HG03354 (cell line): ENCODE measurements at regions not wholly inside any gene's neighbourhood (a gene's known extent, or its start where the extent isn't known, plus 50 kb on each side); places are given as distances from the start of the nearest gene placed in this dataset.

ENCODE experiments used
- ATAC-seq: cut with Tn5 transposase; IDR thresholded peaks from one replicate; pipeline ENCODE4 v1.9.1; 2021; ENCODE audit warnings: mild to moderate bottlenecking; ENCODE audit not compliant: unreplicated experiment, poor library complexity, severe bottlenecking

DNA sequence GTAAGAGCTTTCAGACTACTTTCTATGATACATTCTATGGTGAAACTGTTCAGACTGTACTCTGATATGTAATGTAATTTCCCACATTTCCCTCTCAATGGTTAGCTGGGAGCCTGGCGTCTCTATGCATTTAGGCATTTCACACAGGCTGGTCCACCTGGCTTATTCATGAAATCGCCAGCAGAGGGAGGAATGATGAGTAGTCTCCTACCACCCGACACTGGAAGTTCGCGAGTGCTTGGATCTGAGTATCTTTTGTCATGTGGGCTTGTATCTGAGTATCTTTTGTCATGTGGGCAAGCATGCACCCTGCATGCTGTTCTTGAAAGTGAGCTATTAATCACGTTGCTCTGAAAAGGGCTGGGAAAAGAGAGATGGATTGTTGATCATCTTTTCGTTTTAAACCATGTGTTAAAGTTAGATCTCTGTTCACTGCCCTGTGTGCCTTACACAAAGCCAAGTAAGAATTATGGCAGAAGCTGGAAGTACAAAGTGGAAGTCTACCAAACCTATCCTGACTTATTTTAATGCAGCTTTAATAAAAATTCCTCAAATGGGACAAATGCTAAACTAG, 235.0 kb downstream of the ATP23 start:
- ATAC-seq: no peak

DNA sequence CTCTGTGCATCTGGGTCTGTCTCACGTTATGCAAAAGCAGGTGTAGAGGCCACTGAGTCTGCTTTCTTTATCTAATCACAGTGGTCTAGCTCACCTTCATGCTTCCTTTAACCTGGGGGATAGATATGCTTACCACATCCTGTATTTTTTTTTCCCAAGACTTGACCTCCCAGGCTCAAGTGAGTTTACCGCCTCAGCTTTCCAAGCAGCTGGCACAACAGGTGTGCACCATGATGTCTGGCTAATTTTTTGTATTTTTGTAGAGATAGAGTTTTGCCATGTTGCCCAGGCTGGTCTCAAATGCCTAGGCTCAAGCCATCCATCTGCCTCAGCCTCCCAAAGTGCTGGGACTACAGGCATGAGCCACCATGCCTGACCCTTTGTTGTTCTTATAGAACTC, 236.0 kb downstream of the ATP23 start:
- ATAC-seq: no peak

GRCh38 chr12:58184212-58184611, 242.8 kb downstream of the ATP23 start:
- ATAC-seq: no peak

- ATAC-seq: no peak
Measured at GRCh38 chr12:58186401-58186800, 245.0 kb downstream of the ATP23 start.

- ATAC-seq: no peak
Measured at GRCh38 chr12:58186914-58187313, 245.5 kb downstream of the ATP23 start.

GRCh38 chr12:58189030-58189429, 247.7 kb downstream of the ATP23 start:
- no peak for ATAC-seq

GRCh38 chr12:58189893-58190292, 248.5 kb downstream of the ATP23 start:
- ATAC-seq: no peak

GRCh38 chr12:58190618-58191017, 249.3 kb downstream of the ATP23 start:
- ATAC-seq: no peak

DNA sequence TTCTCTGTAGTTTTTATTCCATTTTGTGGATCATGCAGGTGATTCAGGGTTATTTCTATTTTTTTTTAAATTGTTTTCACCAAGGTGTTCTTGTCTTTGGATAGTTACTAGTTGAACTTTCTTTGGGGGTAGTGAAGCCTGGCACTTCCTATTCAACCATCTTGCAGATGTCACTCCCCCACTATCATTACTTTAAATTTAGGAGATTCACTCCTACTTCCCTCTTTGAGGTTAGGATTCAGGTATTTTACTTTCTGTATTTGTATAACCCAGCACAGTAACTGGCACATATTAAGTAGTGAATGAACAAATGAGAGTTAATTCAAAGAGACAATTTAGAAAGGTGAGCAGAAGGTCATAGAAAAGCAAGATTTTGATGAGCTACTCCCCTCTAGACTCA, 255.6 kb downstream of the ATP23 start:
- ATAC-seq: no peak

- ATAC-seq: no peak
Measured at GRCh38 chr12:58202933-58203718, 261.8 kb downstream of the ATP23 start.

GRCh38 chr12:58204071-58204470, 262.7 kb downstream of the ATP23 start:
- ATAC-seq: no peak

DNA sequence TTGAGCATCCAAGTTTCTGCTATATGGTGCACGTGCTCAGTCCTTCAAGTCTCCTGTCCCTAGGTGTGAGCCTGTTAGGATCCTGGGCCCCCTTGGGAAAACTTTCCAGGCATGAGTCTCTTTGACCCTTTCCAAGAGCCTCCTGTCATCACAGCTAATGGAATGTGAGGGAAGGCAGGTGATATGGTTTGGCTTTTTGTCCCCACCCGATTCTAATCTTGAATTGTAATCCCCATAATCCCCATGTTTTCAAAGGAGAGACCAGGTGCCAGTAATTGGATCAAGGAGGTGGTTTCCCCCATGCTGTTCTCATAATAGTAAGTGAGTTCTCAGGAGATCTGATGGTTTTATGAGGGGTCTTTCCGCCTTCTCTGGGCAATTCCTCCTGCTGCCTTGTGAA, 265.5 kb downstream of the ATP23 start:
- no peak for ATAC-seq

- ATAC-seq: no peak
Measured at GRCh38 chr12:58211211-58211610, 269.8 kb downstream of the ATP23 start.

GRCh38 chr12:58217130-58217529, 275.8 kb downstream of the ATP23 start:
- ATAC-seq: no peak

GRCh38 chr12:58224536-58225105, 283.3 kb downstream of the ATP23 start:
- ATAC-seq: no peak

GRCh38 chr12:58225203-58225877, 284.0 kb downstream of the ATP23 start:
- ATAC-seq: no peak

DNA sequence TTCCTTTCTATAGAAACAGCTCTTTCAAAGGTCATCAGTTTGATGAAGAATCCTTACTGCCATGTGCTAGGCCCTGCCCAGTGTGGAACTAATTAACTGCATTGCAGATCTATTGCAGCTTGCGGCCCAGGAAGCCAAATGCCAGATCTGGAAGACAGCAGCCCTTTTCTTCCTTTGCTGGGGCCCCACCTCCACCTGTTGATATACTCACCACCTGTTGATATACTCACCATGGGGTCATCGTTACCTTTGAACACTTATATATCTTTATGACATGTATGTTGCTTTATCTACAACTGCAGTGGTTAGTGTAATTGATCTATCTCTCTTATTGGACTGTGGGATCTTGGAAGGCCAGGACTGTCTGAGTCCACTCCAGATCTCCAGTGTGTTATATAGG, 292.5 kb downstream of the ATP23 start:
- ATAC-seq: no peak

- no peak for ATAC-seq
Measured at GRCh38 chr12:58238411-58238810, 297.0 kb downstream of the ATP23 start.

GRCh38 chr12:58241099-58241498, 299.7 kb downstream of the ATP23 start:
- ATAC-seq: no peak

GRCh38 chr12:58242796-58243630, 301.6 kb downstream of the ATP23 start:
- no peak for ATAC-seq
